H9 (cell line): ENCODE measurements at regions not wholly inside any gene's neighbourhood (a gene's known extent, or its start where the extent isn't known, plus 50 kb on each side); places are given as distances from the start of the nearest gene placed in this dataset.

Source experiments
- DNase-seq: peaks from one replicate; pipeline ENCODE4 v3.0.0-alpha.2; 2017
- H2AFZ ChIP-seq: one replicate; pipeline ENCODE4 v1.6.1; 2013; ENCODE audit warnings: mild to moderate bottlenecking, low read length, control low read depth, moderate library complexity
- H2AK5ac ChIP-seq: 2 replicates; pipeline ENCODE4 v1.6.1; 2013; ENCODE audit warnings: low read length, control low read depth, mixed read lengths; ENCODE audit not compliant: insufficient read length
- H2BK120ac ChIP-seq: one replicate; pipeline ENCODE4 v1.6.1; 2013; ENCODE audit warnings: low read depth, mild to moderate bottlenecking, low read length, control low read depth, inconsistent platforms; ENCODE audit not compliant: poor library complexity, severe bottlenecking
- H2BK12ac ChIP-seq: 2 replicates; pipeline ENCODE4 v1.6.1; 2013; ENCODE audit warnings: low read length, control low read depth, mixed read lengths, low read depth; ENCODE audit not compliant: insufficient read length
- H2BK15ac ChIP-seq: 2 replicates; pipeline ENCODE4 v1.6.1; 2013; ENCODE audit warnings: low read depth, low read length, control low read depth
- H2BK20ac ChIP-seq: one replicate; pipeline ENCODE4 v1.6.1; 2013; ENCODE audit warnings: low read depth, mild to moderate bottlenecking, low read length, control low read depth, inconsistent platforms; ENCODE audit not compliant: poor library complexity, severe bottlenecking
- H2BK5ac ChIP-seq: 2 replicates; pipeline ENCODE4 v1.6.1; 2013; ENCODE audit warnings: low read length, control low read depth, mixed read lengths; ENCODE audit not compliant: insufficient read length
- H3K14ac ChIP-seq: 2 replicates; pipeline ENCODE4 v1.6.1; 2013; ENCODE audit warnings: low read length, control low read depth; ENCODE audit not compliant: insufficient read depth
- H3K18ac ChIP-seq: 2 replicates; pipeline ENCODE4 v1.6.1; 2013; ENCODE audit warnings: low read depth, mild to moderate bottlenecking, mixed read lengths, low read length, control low read depth; ENCODE audit not compliant: insufficient read length
- H3K23ac ChIP-seq: 2 replicates; pipeline ENCODE4 v1.6.1; 2013; ENCODE audit warnings: low read length, control low read depth, mixed read lengths, low read depth; ENCODE audit not compliant: insufficient read length
- H3K23me2 ChIP-seq: 2 replicates; pipeline ENCODE4 v1.6.1; 2013; ENCODE audit warnings: low read depth, mild to moderate bottlenecking, mixed read lengths, low read length, control low read depth; ENCODE audit not compliant: insufficient read length, poor library complexity, severe bottlenecking
- H3K27ac ChIP-seq: 2 replicates; pipeline ENCODE4 v1.5.1; 2013; ENCODE audit warnings: low read length, control low read depth, mixed read lengths, low read depth; ENCODE audit not compliant: insufficient read length
- H3K27me3 ChIP-seq: 2 replicates; pipeline ENCODE4 v1.6.1; 2013; ENCODE audit warnings: low read length, control low read depth, inconsistent platforms; ENCODE audit not compliant: insufficient read depth
- H3K4ac ChIP-seq: 2 replicates; pipeline ENCODE4 v1.6.1; 2013; ENCODE audit warnings: low read depth, mild to moderate bottlenecking, control low read depth, inconsistent platforms, low read length, moderate library complexity
- H3K4me1 ChIP-seq: 2 replicates; pipeline ENCODE4 v1.6.1; 2013; ENCODE audit warnings: low read length, control low read depth, inconsistent platforms; ENCODE audit not compliant: insufficient read depth
- H3K4me2 ChIP-seq: 2 replicates; pipeline ENCODE4 v1.6.1; 2013; ENCODE audit warnings: low read length, control low read depth, mixed read lengths; ENCODE audit not compliant: insufficient read length, insufficient read depth
- H3K56ac ChIP-seq: 2 replicates; pipeline ENCODE4 v1.6.1; 2013; ENCODE audit warnings: low read depth, mild to moderate bottlenecking, mixed read lengths, low read length, control low read depth; ENCODE audit not compliant: insufficient read length
- H3K79me1 ChIP-seq: 2 replicates; pipeline ENCODE4 v1.6.1; 2013; ENCODE audit warnings: low read depth, mild to moderate bottlenecking, moderate library complexity, low read length, control low read depth, inconsistent platforms; ENCODE audit not compliant: insufficient read depth, poor library complexity, severe bottlenecking
- H3K79me2 ChIP-seq: 2 replicates; pipeline ENCODE4 v1.6.1; 2013; ENCODE audit warnings: low read length, control low read depth, inconsistent platforms; ENCODE audit not compliant: insufficient read depth
- H3K9ac ChIP-seq: 2 replicates; pipeline ENCODE4 v1.6.1; 2013; ENCODE audit warnings: low read length, control low read depth, mixed read lengths; ENCODE audit not compliant: insufficient read length; ENCODE audit errors: extremely low read depth
- H3K9me3 ChIP-seq: one replicate; pipeline ENCODE4 v1.6.1; 2013; ENCODE audit warnings: low read depth, low read length, inconsistent platforms; ENCODE audit not compliant: control insufficient read depth
- H3T11ph ChIP-seq: one replicate; pipeline ENCODE4 v1.6.1; 2013; ENCODE audit warnings: mild to moderate bottlenecking, low read length, control low read depth, inconsistent platforms
- H4K20me1 ChIP-seq: one replicate; pipeline ENCODE4 v1.6.1; 2013; ENCODE audit not compliant: control insufficient read depth, insufficient read length, insufficient read depth
- H4K5ac ChIP-seq: 2 replicates; pipeline ENCODE4 v1.6.1; 2013; ENCODE audit warnings: low read depth, mild to moderate bottlenecking, mixed read lengths, low read length, control low read depth; ENCODE audit not compliant: insufficient read length
- H4K8ac ChIP-seq: replicated peaks from 2 replicates; pipeline ENCODE4 v1.6.1; 2013; ENCODE audit warnings: low read length, control low read depth, mixed read lengths, low read depth; ENCODE audit not compliant: insufficient read length
- H4K91ac ChIP-seq: 2 replicates; pipeline ENCODE4 v1.6.1; 2013; ENCODE audit warnings: low read depth, mild to moderate bottlenecking, moderate library complexity, mixed read lengths, low read length, control low read depth; ENCODE audit not compliant: insufficient read length
- H3K27ac Mint-ChIP-seq, 3 experiments: 2 replicates in 2 of 3; 3 replicates in 1 of 3; pipeline ENCODE4 v1.8.0; 2020 to 2021; ENCODE audit warnings: mixed read lengths in 3 of 3, mild to moderate bottlenecking in 1 of 3, moderate library complexity in 1 of 3
- H3K27me3 Mint-ChIP-seq: 2 replicates; pipeline ENCODE4 v1.8.0; 2021; ENCODE audit warnings: low read depth, mild to moderate bottlenecking, moderate library complexity, mixed read lengths
- H3K36me3 Mint-ChIP-seq, 3 experiments: 2 replicates in 2 of 3; 3 replicates in 1 of 3; pipeline ENCODE4 v1.8.0; 2020 to 2021; ENCODE audit warnings: low read depth in 3 of 3, mixed read lengths in 3 of 3; ENCODE audit not compliant: insufficient read depth in 1 of 3
- H3K4me1 Mint-ChIP-seq, 2 experiments: 2 replicates each; pipeline ENCODE4 v1.8.0; 2020; ENCODE audit warnings: mixed read lengths in 2 of 2
- H3K4me3 Mint-ChIP-seq, 2 experiments: 2 replicates in 1 of 2; 3 replicates in 1 of 2; pipeline ENCODE4 v1.8.0; 2020 to 2021; ENCODE audit warnings: mild to moderate bottlenecking in 2 of 2, mixed read lengths in 2 of 2, moderate library complexity in 1 of 2
- H3K9me3 Mint-ChIP-seq, 2 experiments: 2 replicates in 1 of 2; 3 replicates in 1 of 2; pipeline ENCODE4 v1.8.0; 2020; ENCODE audit warnings: mild to moderate bottlenecking in 2 of 2, mixed read lengths in 2 of 2, moderate library complexity in 1 of 2
- CTCF ChIP-seq: fragments of 200-600 bp; sonication (generic); conservative IDR thresholded peaks from 3 replicates; pipeline ENCODE4 v1.8.0; 2021; ENCODE audit warnings: antibody characterized with exemption, mild to moderate bottlenecking
- whole genome bisulfite sequencing: extraction: QIAGEN DNeasy Blood & Tissue Kit; methylation state at CpG from one replicate; pipeline ENCODE4 v1.1.7; 2013; ENCODE audit warnings: missing lambda C conversion rate, low lambda C conversion rate, mixed read lengths; ENCODE audit not compliant: insufficient read length; ENCODE audit errors: extremely low coverage; 5-methylcytosine and 5-hydroxymethylcytosine counted together

- Mint-ChIP-seq H3K9me3 (no peaks in the 10 kb centered on the region), H3K4me3 (no peak overlapping the region), H3K4me1 (no peaks in the 10 kb centered on the region), H3K27ac (no peak overlapping the region), H3K36me3 (no peaks in the 10 kb centered on the region), H3K27me3 (no peaks in the 10 kb centered on the region)
- H3T11ph ChIP-seq = no peak overlapping the region
- no peak overlapping the region for H2BK15ac ChIP-seq
- H3K4ac ChIP-seq = no peak overlapping the region
- H3K27ac ChIP-seq = no peak overlapping the region
- H2BK12ac ChIP-seq = no peak overlapping the region
- no peak for DNase-seq
- H3K18ac ChIP-seq = no peak overlapping the region
- no peak overlapping the region for H4K91ac ChIP-seq
- H2AFZ ChIP-seq = no peak overlapping the region
- WGBS = no CpG with 5 or more reads among the region's 2 CpGs
- H3K23me2 ChIP-seq = no peaks in the 10 kb centered on the region
- TF ChIP-seq CTCF = no peak
- no peak overlapping the region for H3K9ac ChIP-seq
- no peaks in the 10 kb centered on the region for H3K4me1 ChIP-seq
- H2BK20ac ChIP-seq = no peak overlapping the region
- no peak overlapping the region for H4K8ac ChIP-seq
- no peak overlapping the region for H2AK5ac ChIP-seq
- no peak overlapping the region for H3K56ac ChIP-seq
- H3K27me3 ChIP-seq = no peaks in the 10 kb centered on the region
- no peaks in the 10 kb centered on the region for H3K79me2 ChIP-seq
- no peak overlapping the region for H3K14ac ChIP-seq
- H4K20me1 ChIP-seq = no peaks in the 10 kb centered on the region
- H3K79me1 ChIP-seq = no peaks in the 10 kb centered on the region
- H3K4me2 ChIP-seq = no peak overlapping the region
- H3K23ac ChIP-seq = no peak overlapping the region
- H4K5ac ChIP-seq = no peak overlapping the region
- no peak overlapping the region for H2BK120ac ChIP-seq
- H2BK5ac ChIP-seq = no peak overlapping the region
- H3K9me3 ChIP-seq = no peaks in the 10 kb centered on the region
Observed at GRCh38 chr1:82421782-82422181, 621.0 kb downstream of the ADGRL2 start.
